ENCODE measurements at regions not wholly inside any gene's neighbourhood (a gene's known extent, or its start where the extent isn't known, plus 50 kb on each side); places are given as distances from the start of the nearest gene placed in this dataset.

- H3K36me3 ChIP-seq (ENCODE audit: low read length) = no peaks in the 10 kb centered on the region
- no peak overlapping the region for H3K4me3 ChIP-seq (ENCODE audit: insufficient read depth, low read length, poor library complexity, severe bottlenecking)
- no peaks in the 10 kb centered on the region for H3F3A ChIP-seq (ENCODE audit: insufficient read depth)
- H2AFZ ChIP-seq (ENCODE audit: low read depth, low read length, severe bottlenecking) = no peak overlapping the region
- no peak overlapping the region for H3K4me2 ChIP-seq (ENCODE audit: low read depth, low read length, poor library complexity, severe bottlenecking)
- H3K79me2 ChIP-seq (ENCODE audit: insufficient read depth, low read length) = no peaks in the 10 kb centered on the region
- no peaks in the 10 kb centered on the region for H3K27me3 ChIP-seq (ENCODE audit: low read length)
- no peaks in the 10 kb centered on the region for H4K20me1 ChIP-seq (ENCODE audit: low read depth, low read length)
- H3K9ac ChIP-seq (ENCODE audit: low read length) = no peak overlapping the region
- no peaks in the 10 kb centered on the region for H3K9me2 ChIP-seq (replicated peaks; ENCODE audit: insufficient read depth, low read length)
- TF ChIP-seq EZH2phosphoT487 (conservative IDR thresholded peaks at IDR 0.05; ENCODE audit: low read length) (no peak), CTCF (IDR thresholded peaks at IDR 0.05; ENCODE audit: insufficient read depth, low read length, poor library complexity, severe bottlenecking) (no peak)
- no peak overlapping the region for H3K27ac ChIP-seq (ENCODE audit: low read depth, low read length)
- H3K9me3 ChIP-seq (ENCODE audit: insufficient read depth, low read length) = no peaks in the 10 kb centered on the region
Observed at GRCh38 chr5:109570362-109570874, 119.3 kb upstream of the MAN2A1 start.

DNA sequence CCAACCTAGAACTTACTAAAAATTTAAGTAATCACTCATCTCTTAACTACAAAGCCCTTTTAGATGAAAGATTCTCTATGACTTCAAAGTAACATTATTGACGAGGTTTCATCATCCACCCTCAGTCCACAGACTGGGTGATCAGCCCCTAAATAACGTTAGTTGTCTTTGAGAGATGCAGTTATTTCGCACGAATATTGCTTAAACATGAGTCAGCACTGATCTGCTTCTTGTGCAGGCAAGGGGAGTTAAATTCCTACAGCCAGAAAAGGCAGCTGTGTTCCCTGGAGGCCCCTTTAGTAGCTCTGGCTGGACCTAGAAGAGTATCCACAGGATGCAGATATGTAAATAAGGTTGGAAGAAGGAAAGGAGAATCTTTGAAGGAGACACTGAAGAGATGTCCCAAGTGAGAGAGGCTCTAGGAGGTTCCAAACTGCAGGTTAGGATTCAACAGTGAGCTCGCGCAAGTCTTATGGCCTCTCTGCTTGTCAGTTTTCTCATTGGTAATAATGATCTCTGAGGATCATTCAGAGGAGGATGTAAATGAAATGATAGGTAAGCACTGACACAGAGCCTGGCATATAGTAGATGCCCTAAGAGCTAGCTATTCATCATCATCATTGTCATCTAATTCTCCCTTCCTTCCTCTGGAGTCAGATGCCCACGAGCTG lies 122.2 kb upstream of the MAN2A1 start:
- no peak overlapping the region for H3K27ac ChIP-seq (ENCODE audit: low read depth, low read length)
- H3K36me3 ChIP-seq (ENCODE audit: low read length) = no peaks in the 10 kb centered on the region
- no peak overlapping the region for H3K4me2 ChIP-seq (ENCODE audit: low read depth, low read length, poor library complexity, severe bottlenecking)
- H3K9me3 ChIP-seq (ENCODE audit: insufficient read depth, low read length) = no peaks in the 10 kb centered on the region
- H3K27me3 ChIP-seq (ENCODE audit: low read length) = no peaks in the 10 kb centered on the region
- no peak overlapping the region for H3K4me3 ChIP-seq (ENCODE audit: insufficient read depth, low read length, poor library complexity, severe bottlenecking)
- H3F3A ChIP-seq (ENCODE audit: insufficient read depth) = no peaks in the 10 kb centered on the region
- H3K79me2 ChIP-seq (ENCODE audit: insufficient read depth, low read length) = no peaks in the 10 kb centered on the region
- H3K9me2 ChIP-seq (replicated peaks; ENCODE audit: insufficient read depth, low read length) = no peaks in the 10 kb centered on the region
- no peak overlapping the region for H3K9ac ChIP-seq (ENCODE audit: low read length)
- no peak overlapping the region for H2AFZ ChIP-seq (ENCODE audit: low read depth, low read length, severe bottlenecking)
- TF ChIP-seq CTCF (IDR thresholded peaks at IDR 0.05; ENCODE audit: insufficient read depth, low read length, poor library complexity, severe bottlenecking) (no peak), EZH2phosphoT487 (conservative IDR thresholded peaks at IDR 0.05; ENCODE audit: low read length) (no peak)
- no peaks in the 10 kb centered on the region for H4K20me1 ChIP-seq (ENCODE audit: low read depth, low read length)

DNA sequence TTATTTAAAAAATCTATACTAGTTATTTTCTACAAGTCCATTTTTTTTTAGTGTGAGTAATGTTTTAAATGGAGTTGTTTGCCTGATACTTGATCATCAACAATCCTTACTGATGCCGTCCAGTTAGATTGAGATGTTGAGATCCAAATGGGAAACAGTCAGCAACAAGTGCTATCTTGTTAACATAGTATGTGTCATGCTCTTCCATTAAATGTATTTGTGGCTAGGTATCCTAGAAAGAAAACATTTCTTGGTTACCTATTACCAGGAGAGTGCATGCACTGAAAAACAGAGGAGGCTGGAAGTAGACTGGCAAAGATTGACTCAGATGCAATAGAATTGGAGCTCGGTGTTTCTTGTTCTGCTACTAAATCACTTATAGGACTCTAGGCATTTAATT lies 123.4 kb upstream of the MAN2A1 start:
- Histone ChIP-seq H3K9me2 (replicated peaks; ENCODE audit: insufficient read depth, low read length) (no peaks in the 10 kb centered on the region), H3F3A (ENCODE audit: insufficient read depth) (no peaks in the 10 kb centered on the region), H3K27ac (ENCODE audit: low read depth, low read length) (no peak overlapping the region), H3K36me3 (ENCODE audit: low read length) (no peaks in the 10 kb centered on the region), H4K20me1 (ENCODE audit: low read depth, low read length) (no peaks in the 10 kb centered on the region), H3K9me3 (ENCODE audit: insufficient read depth, low read length) (no peaks in the 10 kb centered on the region), H2AFZ (ENCODE audit: low read depth, low read length, severe bottlenecking) (no peak overlapping the region), H3K4me3 (ENCODE audit: insufficient read depth, low read length, poor library complexity, severe bottlenecking) (no peak overlapping the region), H3K4me2 (ENCODE audit: low read depth, low read length, poor library complexity, severe bottlenecking) (no peak overlapping the region), H3K9ac (ENCODE audit: low read length) (no peak overlapping the region), H3K79me2 (ENCODE audit: insufficient read depth, low read length) (no peaks in the 10 kb centered on the region), H3K27me3 (ENCODE audit: low read length) (no peaks in the 10 kb centered on the region)
- no peak for TF ChIP-seq EZH2phosphoT487 (conservative IDR thresholded peaks at IDR 0.05; ENCODE audit: low read length)
- TF ChIP-seq CTCF (IDR thresholded peaks at IDR 0.05; ENCODE audit: insufficient read depth, low read length, poor library complexity, severe bottlenecking) = no peak

Measured in SU-DHL-6 (cell line).